G401.6 (cell line): ENCODE measurements at regions not wholly inside any gene's neighbourhood (a gene's known extent, or its start where the extent isn't known, plus 50 kb on each side); places are given as distances from the start of the nearest gene placed in this dataset.

Experiments
- FAIRE-seq: peaks from 2 replicates; lab custom pipeline; 2012; peaks lifted over from hg19 to GRCh38; lab: Jason Lieb, UNC

- no peak for FAIRE-seq
Measured at GRCh38 chr2:157933160-157933920, 57.2 kb upstream of the ACVR1 start.

DNA sequence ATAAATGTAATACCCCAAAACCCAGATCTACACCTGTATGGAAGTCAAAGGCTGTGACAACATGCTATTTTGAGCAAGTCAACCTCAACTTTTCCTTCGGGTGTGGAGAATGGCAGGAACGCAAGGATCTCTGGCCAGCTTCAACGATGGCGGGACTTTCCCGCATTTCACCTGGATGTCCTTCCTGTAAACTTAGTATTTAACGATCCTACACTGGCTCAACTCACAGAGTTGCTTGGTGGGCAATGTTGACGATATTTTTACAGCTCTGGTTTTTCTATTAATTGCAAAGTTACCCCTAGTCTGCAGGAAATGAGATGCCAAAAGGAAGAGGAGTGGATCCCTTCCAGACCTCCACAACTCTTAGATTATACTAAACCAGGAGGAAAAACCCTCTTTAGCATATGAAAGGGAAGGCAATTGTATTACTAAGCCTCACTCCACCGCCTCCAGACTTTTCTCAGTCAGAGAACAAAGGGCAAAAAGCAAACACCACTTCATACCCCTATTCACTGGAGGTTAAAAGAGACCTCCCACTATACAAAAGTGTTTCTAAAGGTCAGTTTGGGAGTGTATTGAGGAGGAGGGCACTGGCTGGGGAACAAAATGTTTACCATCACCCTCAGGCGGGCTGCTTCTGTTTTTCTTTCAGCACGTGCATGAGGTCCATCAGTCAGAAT is 56.5 kb upstream of the ACVR1 start:
- no peak for FAIRE-seq

GRCh38 chr2:157931542-157931941 is 55.4 kb upstream of the ACVR1 start:
- no peak for FAIRE-seq

GRCh38 chr2:157930728-157931127 is 54.6 kb upstream of the ACVR1 start:
- FAIRE-seq = no peak

GRCh38 chr2:157929871-157930667 is 53.9 kb upstream of the ACVR1 start:
- no peak for FAIRE-seq

DNA sequence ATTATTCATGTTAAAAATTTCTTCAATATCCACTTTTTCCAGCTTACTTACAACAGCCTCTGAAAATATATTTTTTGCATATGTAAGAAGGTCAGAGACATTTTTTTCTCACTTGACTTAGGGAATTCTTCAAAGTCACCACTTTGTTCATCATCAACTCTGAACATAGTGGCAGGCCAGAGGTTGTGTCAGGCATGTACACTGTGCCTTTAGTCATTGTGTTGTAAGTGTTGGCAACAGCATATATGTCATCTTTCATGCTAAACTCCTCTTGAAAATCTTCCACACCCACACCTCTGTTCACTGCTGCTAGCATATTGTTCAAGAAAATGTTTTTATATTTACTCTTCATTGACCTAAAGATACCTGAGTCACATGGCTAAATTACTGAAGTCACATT is 52.2 kb upstream of the ACVR1 start:
- FAIRE-seq = no peak

- no peak for FAIRE-seq
Measured at GRCh38 chr2:157927155-157927554, 51.0 kb upstream of the ACVR1 start.
